ENCODE measurements at regions not wholly inside any gene's neighbourhood (a gene's known extent, or its start where the extent isn't known, plus 50 kb on each side); places are given as distances from the start of the nearest gene placed in this dataset.

GRCh38 chr14:66351310-66351709 is 134.9 kb upstream of the CCDC196 start:
- Histone ChIP-seq H3K4me3 (ENCODE audit: low read length) (no peak overlapping the region), H3K9me3 (ENCODE audit: insufficient read depth, low read length) (no peaks in the 10 kb centered on the region), H4K20me1 (ENCODE audit: insufficient read depth, low read length) (no peaks in the 10 kb centered on the region), H3K27ac (ENCODE audit: low read length) (no peak overlapping the region), H3K4me1 (ENCODE audit: low read length) (no peaks in the 10 kb centered on the region), H3K9ac (ENCODE audit: low read length) (no peak overlapping the region), H3K4me2 (ENCODE audit: low read length) (no peak overlapping the region), H3K79me2 (ENCODE audit: low read length) (no peaks in the 10 kb centered on the region), H3K27me3 (ENCODE audit: low read depth, low read length) (no peaks in the 10 kb centered on the region), H2AFZ (ENCODE audit: low read depth, low read length) (no peak overlapping the region), H3K36me3 (replicated peaks; ENCODE audit: low read depth, low read length) (no peaks in the 10 kb centered on the region)
- no peak for TF ChIP-seq EZH2phosphoT487 (IDR thresholded peaks at IDR 0.05; ENCODE audit: low read depth)
- TF ChIP-seq, protein P1, sequence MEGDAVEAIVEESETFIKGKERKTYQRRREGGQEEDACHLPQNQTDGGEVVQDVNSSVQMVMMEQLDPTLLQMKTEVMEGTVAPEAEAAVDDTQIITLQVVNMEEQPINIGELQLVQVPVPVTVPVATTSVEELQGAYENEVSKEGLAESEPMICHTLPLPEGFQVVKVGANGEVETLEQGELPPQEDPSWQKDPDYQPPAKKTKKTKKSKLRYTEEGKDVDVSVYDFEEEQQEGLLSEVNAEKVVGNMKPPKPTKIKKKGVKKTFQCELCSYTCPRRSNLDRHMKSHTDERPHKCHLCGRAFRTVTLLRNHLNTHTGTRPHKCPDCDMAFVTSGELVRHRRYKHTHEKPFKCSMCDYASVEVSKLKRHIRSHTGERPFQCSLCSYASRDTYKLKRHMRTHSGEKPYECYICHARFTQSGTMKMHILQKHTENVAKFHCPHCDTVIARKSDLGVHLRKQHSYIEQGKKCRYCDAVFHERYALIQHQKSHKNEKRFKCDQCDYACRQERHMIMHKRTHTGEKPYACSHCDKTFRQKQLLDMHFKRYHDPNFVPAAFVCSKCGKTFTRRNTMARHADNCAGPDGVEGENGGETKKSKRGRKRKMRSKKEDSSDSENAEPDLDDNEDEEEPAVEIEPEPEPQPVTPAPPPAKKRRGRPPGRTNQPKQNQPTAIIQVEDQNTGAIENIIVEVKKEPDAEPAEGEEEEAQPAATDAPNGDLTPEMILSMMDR (IDR thresholded peaks at IDR 0.05; ENCODE audit: low read depth, low read length): no peak

DNA sequence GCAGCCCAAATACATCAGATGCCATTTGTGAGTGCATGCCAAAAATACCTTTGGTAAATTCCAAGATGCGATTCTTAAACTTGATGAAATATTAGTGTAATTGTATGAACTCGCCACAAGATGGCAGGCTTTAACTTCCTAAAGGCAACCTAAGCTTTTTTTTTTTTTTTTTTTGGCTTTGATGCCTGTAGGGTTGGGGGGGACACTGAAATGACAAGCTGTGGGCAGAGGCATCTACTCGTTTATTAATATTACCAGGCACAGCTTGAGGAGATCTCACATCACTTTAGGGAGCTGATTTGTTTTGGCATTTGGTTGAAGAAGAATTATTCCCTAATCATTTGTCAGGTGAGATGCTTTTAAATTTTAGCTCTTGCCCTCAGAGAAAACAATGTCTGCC is 126.7 kb upstream of the CCDC196 start:
- Histone ChIP-seq H3K9me3 (ENCODE audit: insufficient read depth, low read length) (no peaks in the 10 kb centered on the region), H3K4me2 (ENCODE audit: low read length) (no peak overlapping the region), H3K79me2 (ENCODE audit: low read length) (no peaks in the 10 kb centered on the region), H2AFZ (ENCODE audit: low read depth, low read length) (no peak overlapping the region), H3K36me3 (replicated peaks; ENCODE audit: low read depth, low read length) (no peaks in the 10 kb centered on the region), H3K4me3 (ENCODE audit: low read length) (no peak overlapping the region), H3K27ac (ENCODE audit: low read length) (no peak overlapping the region), H3K27me3 (ENCODE audit: low read depth, low read length) (peaks cover 19% of the 10 kb centered on the region), H3K4me1 (ENCODE audit: low read length) (peaks cover under 1% of the 10 kb centered on the region; the same call in 1 of the 2 replicates), H3K9ac (ENCODE audit: low read length) (no peak overlapping the region), H4K20me1 (ENCODE audit: insufficient read depth, low read length) (no peaks in the 10 kb centered on the region)
- no peak for TF ChIP-seq EZH2phosphoT487 (IDR thresholded peaks at IDR 0.05; ENCODE audit: low read depth)
- TF ChIP-seq, protein P1 (IDR thresholded peaks at IDR 0.05; ENCODE audit: low read depth, low read length): peak; percentile 69

- Histone ChIP-seq H3K4me3 (ENCODE audit: low read length) (no peak overlapping the region), H4K20me1 (ENCODE audit: insufficient read depth, low read length) (no peaks in the 10 kb centered on the region), H3K4me2 (ENCODE audit: low read length) (no peak overlapping the region), H3K27ac (ENCODE audit: low read length) (no peak overlapping the region), H3K27me3 (ENCODE audit: low read depth, low read length) (peaks cover 23% of the 10 kb centered on the region), H3K79me2 (ENCODE audit: low read length) (no peaks in the 10 kb centered on the region), H2AFZ (ENCODE audit: low read depth, low read length) (no peak overlapping the region), H3K36me3 (replicated peaks; ENCODE audit: low read depth, low read length) (no peaks in the 10 kb centered on the region), H3K4me1 (ENCODE audit: low read length) (peaks cover 10% of the 10 kb centered on the region), H3K9ac (ENCODE audit: low read length) (no peak overlapping the region), H3K9me3 (ENCODE audit: insufficient read depth, low read length) (no peaks in the 10 kb centered on the region)
- TF ChIP-seq, protein P1 (IDR thresholded peaks at IDR 0.05; ENCODE audit: low read depth, low read length): no peak
- TF ChIP-seq EZH2phosphoT487 (IDR thresholded peaks at IDR 0.05; ENCODE audit: low read depth): no peak
Observed at GRCh38 chr14:66360366-66360926, 125.7 kb upstream of the CCDC196 start.

DNA sequence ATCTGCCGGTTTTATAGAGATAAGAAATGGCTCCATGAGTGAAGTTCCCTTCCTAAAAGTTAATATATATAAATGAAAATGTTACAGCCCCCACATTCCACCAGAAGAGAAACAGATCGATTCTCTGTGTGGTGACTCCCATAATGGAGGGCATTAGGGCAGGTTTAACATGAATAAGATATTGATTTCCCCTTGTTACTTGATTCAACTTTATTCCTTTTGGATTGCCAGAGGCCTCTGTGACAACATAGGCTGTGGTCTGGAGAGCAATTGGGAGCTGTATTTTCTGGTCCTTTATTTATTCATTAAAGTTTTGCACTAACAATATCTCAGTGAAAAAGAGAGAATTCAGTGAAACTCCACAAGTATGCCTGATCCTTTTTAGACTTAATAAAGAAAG is 125.2 kb upstream of the CCDC196 start:
- H3K4me3 ChIP-seq (ENCODE audit: low read length): no peak overlapping the region
- no peaks in the 10 kb centered on the region for H3K9me3 ChIP-seq (ENCODE audit: insufficient read depth, low read length)
- no peaks in the 10 kb centered on the region for H3K36me3 ChIP-seq (replicated peaks; ENCODE audit: low read depth, low read length)

More for the DNA sequence above, 125.2 kb upstream of the CCDC196 start:
- no peaks in the 10 kb centered on the region for H4K20me1 ChIP-seq (ENCODE audit: insufficient read depth, low read length)
- no peak for TF ChIP-seq EZH2phosphoT487 (IDR thresholded peaks at IDR 0.05; ENCODE audit: low read depth)
- TF ChIP-seq, protein P1 (IDR thresholded peaks at IDR 0.05; ENCODE audit: low read depth, low read length): no peak
- H3K27me3 ChIP-seq (ENCODE audit: low read depth, low read length): peaks cover 23% of the 10 kb centered on the region
- no peaks in the 10 kb centered on the region for H3K79me2 ChIP-seq (ENCODE audit: low read length)
- H3K27ac ChIP-seq (ENCODE audit: low read length): no peak overlapping the region
- H3K9ac ChIP-seq (ENCODE audit: low read length): no peak overlapping the region
- no peak overlapping the region for H3K4me2 ChIP-seq (ENCODE audit: low read length)
- no peak overlapping the region for H2AFZ ChIP-seq (ENCODE audit: low read depth, low read length)
- H3K4me1 ChIP-seq (ENCODE audit: low read length): peaks cover 16% of the 10 kb centered on the region
